Panc1 (cell line): ENCODE measurements at regions not wholly inside any gene's neighbourhood (a gene's known extent, or its start where the extent isn't known, plus 50 kb on each side); places are given as distances from the start of the nearest gene placed in this dataset.
"Not testable (repeated sequence)": the region's sequence is repeated elsewhere in the genome, so short reads cannot be mapped to it uniquely, and the experiment has no call there.

Experiments
- ATAC-seq: fragments of 200-7000 bp; cut with Tn5 transposase; 2 replicates; pipeline ENCODE4 v1.9.1; 2020; ENCODE audit warnings: mild to moderate bottlenecking, moderate library complexity
- BruUV-seq: library from RNA; stranded (reverse); fragments of 400-500 nt; replicated peaks from 2 replicates; lab custom pipeline; 2021; lab: Mats Ljungman, UMichigan
- CTCF ChIA-PET: fragments of 300-600 bp; sonication (Branson Sonifier 250); formaldehyde crosslinking; loops from one replicate; lab custom pipeline; 2022; ENCODE audit warnings: antibody characterized with exemption; lab: Charles Lee
- POLR2A ChIA-PET: fragments of 300-600 bp; sonication (Branson Sonifier 250); formaldehyde crosslinking; loops from one replicate; lab custom pipeline; 2022; ENCODE audit warnings: antibody characterized with exemption; lab: Charles Lee
- DNase-seq: peaks from one replicate; pipeline ENCODE4 v3.0.0-alpha.2; 2010; ENCODE audit warnings: low read depth, low spot score
- H3K27ac ChIP-seq: 2 replicates; pipeline ENCODE4 v1.5.1; 2011; ENCODE audit warnings: mild to moderate bottlenecking, low read length, inconsistent platforms
- H3K27me3 ChIP-seq: fragments of 200-500 bp; sonication (Bioruptor generic); 2 replicates; pipeline ENCODE4 v1.6.0; 2014; ENCODE audit warnings: low read length, inconsistent platforms; ENCODE audit not compliant: control insufficient read depth, insufficient read depth
- H3K36me3 ChIP-seq: fragments of 200-500 bp; sonication (Bioruptor generic); 2 replicates; pipeline ENCODE4 v1.5.1; 2014; ENCODE audit warnings: inconsistent platforms, mild to moderate bottlenecking, low read length, moderate library complexity; ENCODE audit not compliant: control insufficient read depth, insufficient read depth
- H3K4me1 ChIP-seq: 2 replicates; pipeline ENCODE4 v1.5.1; 2011; ENCODE audit warnings: inconsistent platforms, mild to moderate bottlenecking, low read length, moderate library complexity; ENCODE audit not compliant: control insufficient read depth, insufficient read depth
- H3K4me3 ChIP-seq, 2 experiments: 2 replicates each; pipeline ENCODE4 v1.5.1; 2011 to 2012; ENCODE audit warnings: low read depth in 2 of 2, low read length in 2 of 2, mild to moderate bottlenecking in 2 of 2, inconsistent platforms in 1 of 2, moderate library complexity in 1 of 2
- H3K9me3 ChIP-seq: fragments of 200-500 bp; sonication (Bioruptor generic); 2 replicates; pipeline ENCODE4 v1.5.1; 2014; ENCODE audit warnings: low read depth, mild to moderate bottlenecking, inconsistent platforms, low read length, moderate library complexity; ENCODE audit not compliant: control insufficient read depth, insufficient read depth
- POLR2AphosphoS5 ChIP-seq: IDR thresholded peaks from 2 replicates; pipeline ENCODE4 v1.6.1; 2012; ENCODE audit warnings: mild to moderate bottlenecking, low read depth, low read length, moderate library complexity
- SIN3A ChIP-seq: IDR thresholded peaks from 2 replicates; pipeline ENCODE4 v1.6.1; 2012; ENCODE audit warnings: low read depth, mild to moderate bottlenecking, low read length, moderate library complexity, borderline replicate concordance; ENCODE audit not compliant: insufficient read depth
- TCF7L2 ChIP-seq: IDR thresholded peaks from 2 replicates; pipeline ENCODE4 v1.6.1; 2011; ENCODE audit warnings: mild to moderate bottlenecking, low read depth, low read length, inconsistent platforms
- in situ Hi-C: cut with HindIII; loops from 2 replicates; pipeline ENCODE4 v1.10.0; 2016; ENCODE audit warnings: low sequenced_read_pairs, low pct_unique_long_range_greater_than_20kb
- intact Hi-C: fragments of 100-400 bp; cut with micrococcal nuclease; formaldehyde crosslinking; loops from one replicate; pipeline ENCODE4 v1.10.0; 2022; ENCODE audit not compliant: unreplicated experiment
- TF ChIP-seq, protein P1 (sequence below): fragments of 450-650 bp; IDR thresholded peaks from 2 replicates; pipeline ENCODE4 v1.5.1; 2017; ENCODE audit warnings: mild to moderate bottlenecking
- TF ChIP-seq, protein P2 (sequence below), 2 experiments: IDR thresholded peaks; 2 replicates each; pipeline ENCODE4 v1.6.1; 2011 to 2012; ENCODE audit warnings: low read depth in 2 of 2, control low read depth in 1 of 2, low read length in 1 of 2, mild to moderate bottlenecking in 1 of 2, moderate library complexity in 1 of 2; ENCODE audit not compliant: insufficient read depth in 1 of 2

DNA sequence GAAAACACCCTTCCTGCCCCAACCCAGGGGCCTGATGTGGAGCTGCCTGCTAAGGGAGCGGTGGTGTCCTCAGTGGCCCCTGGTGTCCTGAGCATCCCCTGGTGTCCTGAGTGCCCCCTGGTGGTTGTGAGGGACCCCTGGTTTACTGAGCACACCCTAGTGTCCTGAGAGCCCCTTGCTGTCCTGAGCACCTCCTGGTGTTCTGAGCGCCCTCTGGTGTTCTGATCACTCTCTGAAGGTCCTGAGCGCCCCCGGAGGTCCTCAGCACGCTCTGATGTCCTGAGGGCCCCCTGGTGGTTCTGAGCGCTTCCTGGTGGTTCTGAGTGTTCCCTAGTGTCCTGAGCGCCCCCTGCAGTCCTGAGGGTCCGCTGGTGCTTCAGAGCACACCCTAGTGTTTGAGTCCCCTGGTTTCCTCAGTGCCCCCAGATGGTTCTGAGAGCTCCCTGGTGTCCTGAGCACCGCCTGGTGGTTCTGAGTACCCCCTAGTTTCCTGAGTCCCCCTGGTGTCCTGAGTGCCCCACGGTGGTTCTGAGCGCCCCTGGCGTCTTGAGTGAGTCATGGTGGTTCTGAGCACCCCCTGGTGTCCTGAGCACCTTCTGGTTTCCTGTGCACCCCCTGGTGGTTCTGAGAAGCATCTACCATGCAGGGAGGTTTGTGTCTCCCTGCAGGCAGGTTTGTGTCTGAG is 1004.2 kb downstream of the TMEM121 start:
- 0 out of 2 replicates have a peak, but pooled peaks cover 2% of the 10 kb centered on the region for H3K9me3 ChIP-seq
- in situ Hi-C loops (no loop called here), intact Hi-C loops (no loop called here)
- TF ChIP-seq SIN3A (no peak), POLR2AphosphoS5 (no peak), TCF7L2 (no peak)
- TF ChIP-seq, protein P1, sequence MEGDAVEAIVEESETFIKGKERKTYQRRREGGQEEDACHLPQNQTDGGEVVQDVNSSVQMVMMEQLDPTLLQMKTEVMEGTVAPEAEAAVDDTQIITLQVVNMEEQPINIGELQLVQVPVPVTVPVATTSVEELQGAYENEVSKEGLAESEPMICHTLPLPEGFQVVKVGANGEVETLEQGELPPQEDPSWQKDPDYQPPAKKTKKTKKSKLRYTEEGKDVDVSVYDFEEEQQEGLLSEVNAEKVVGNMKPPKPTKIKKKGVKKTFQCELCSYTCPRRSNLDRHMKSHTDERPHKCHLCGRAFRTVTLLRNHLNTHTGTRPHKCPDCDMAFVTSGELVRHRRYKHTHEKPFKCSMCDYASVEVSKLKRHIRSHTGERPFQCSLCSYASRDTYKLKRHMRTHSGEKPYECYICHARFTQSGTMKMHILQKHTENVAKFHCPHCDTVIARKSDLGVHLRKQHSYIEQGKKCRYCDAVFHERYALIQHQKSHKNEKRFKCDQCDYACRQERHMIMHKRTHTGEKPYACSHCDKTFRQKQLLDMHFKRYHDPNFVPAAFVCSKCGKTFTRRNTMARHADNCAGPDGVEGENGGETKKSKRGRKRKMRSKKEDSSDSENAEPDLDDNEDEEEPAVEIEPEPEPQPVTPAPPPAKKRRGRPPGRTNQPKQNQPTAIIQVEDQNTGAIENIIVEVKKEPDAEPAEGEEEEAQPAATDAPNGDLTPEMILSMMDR, result peak; percentile 18; the same call in 1 of the 2 replicates
- TF ChIP-seq, protein P2, sequence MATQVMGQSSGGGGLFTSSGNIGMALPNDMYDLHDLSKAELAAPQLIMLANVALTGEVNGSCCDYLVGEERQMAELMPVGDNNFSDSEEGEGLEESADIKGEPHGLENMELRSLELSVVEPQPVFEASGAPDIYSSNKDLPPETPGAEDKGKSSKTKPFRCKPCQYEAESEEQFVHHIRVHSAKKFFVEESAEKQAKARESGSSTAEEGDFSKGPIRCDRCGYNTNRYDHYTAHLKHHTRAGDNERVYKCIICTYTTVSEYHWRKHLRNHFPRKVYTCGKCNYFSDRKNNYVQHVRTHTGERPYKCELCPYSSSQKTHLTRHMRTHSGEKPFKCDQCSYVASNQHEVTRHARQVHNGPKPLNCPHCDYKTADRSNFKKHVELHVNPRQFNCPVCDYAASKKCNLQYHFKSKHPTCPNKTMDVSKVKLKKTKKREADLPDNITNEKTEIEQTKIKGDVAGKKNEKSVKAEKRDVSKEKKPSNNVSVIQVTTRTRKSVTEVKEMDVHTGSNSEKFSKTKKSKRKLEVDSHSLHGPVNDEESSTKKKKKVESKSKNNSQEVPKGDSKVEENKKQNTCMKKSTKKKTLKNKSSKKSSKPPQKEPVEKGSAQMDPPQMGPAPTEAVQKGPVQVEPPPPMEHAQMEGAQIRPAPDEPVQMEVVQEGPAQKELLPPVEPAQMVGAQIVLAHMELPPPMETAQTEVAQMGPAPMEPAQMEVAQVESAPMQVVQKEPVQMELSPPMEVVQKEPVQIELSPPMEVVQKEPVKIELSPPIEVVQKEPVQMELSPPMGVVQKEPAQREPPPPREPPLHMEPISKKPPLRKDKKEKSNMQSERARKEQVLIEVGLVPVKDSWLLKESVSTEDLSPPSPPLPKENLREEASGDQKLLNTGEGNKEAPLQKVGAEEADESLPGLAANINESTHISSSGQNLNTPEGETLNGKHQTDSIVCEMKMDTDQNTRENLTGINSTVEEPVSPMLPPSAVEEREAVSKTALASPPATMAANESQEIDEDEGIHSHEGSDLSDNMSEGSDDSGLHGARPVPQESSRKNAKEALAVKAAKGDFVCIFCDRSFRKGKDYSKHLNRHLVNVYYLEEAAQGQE (IDR thresholded peaks at IDR 0.05; ENCODE audit: insufficient read depth in 1 of 2, low read depth in 2 of 2, low read length in 1 of 2), result no peak
- ChIA-PET CTCF (no interaction called here), POLR2A (no interaction called here)
- H3K36me3 ChIP-seq, result no peaks in the 10 kb centered on the region
- no peak for ATAC-seq
- BruUV-seq, result no TSS peak
- H3K4me3 ChIP-seq, result no peak overlapping the region
- H3K4me1 ChIP-seq, result no peaks in the 10 kb centered on the region
- no peak overlapping the region for H3K27ac ChIP-seq
- H3K27me3 ChIP-seq, result no peaks in the 10 kb centered on the region
- peak; percentile 30 for DNase-seq

DNA sequence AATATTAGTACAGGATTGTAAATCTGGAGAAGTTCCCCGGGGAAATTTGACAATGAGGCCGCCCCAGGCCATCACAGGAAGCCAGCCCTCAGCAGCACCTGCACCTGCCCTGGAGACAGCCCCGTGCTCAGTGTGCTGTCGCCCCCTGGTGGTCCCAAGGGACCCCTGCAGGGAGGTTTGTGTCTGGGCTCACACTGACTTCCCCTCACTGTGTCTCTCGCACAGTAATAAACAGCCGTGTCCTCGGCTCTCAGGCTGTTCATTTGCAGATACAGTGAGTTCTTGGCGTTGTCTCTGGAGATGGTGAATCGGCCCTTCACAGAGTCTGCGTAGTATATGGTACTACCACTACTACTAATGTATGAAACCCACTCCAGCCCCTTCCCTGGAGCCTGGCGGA is 1011.2 kb downstream of the TMEM121 start:
- H3K27me3 ChIP-seq, in situ Hi-C loops, H3K4me1 ChIP-seq, ATAC-seq, POLR2A ChIA-PET, CTCF ChIA-PET, BruUV-seq, H3K36me3 ChIP-seq, H3K9me3 ChIP-seq, DNase-seq, H3K27ac ChIP-seq, H3K4me3 ChIP-seq, intact Hi-C loops: not testable (repeated sequence)

DNA sequence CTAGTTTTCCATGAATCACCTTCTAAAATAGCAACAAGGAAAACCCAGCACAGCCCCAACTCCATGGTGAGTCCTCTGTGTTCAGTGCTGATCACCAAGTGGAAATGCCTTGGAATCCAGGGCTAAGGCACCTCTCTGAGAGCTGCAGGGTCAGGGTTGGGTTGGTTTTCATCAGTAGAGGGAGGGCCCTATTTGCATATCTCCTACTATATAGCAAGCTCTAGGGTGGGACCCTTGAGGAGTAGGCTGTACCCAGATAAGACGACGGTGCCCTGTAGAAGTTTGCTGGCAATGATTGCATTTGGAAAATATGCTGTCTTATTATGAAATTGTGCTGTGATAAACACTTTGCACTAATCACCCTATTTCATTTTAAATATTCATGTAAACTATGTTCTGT is 1011.8 kb downstream of the TMEM121 start:
- DNase-seq (no peak), ATAC-seq (no peak)
- Histone ChIP-seq H3K4me1 (no peaks in the 10 kb centered on the region), H3K9me3 (no peaks in the 10 kb centered on the region), H3K36me3 (no peaks in the 10 kb centered on the region), H3K4me3 (no peak overlapping the region), H3K27me3 (no peaks in the 10 kb centered on the region), H3K27ac (no peak overlapping the region)
- intact Hi-C loops (no loop called here), in situ Hi-C loops (no loop called here)
- BruUV-seq, result no TSS peak
- CTCF ChIA-PET, result no interaction called here
- TF ChIP-seq TCF7L2 (no peak), POLR2AphosphoS5 (no peak), SIN3A (no peak)
- TF ChIP-seq, protein P2 (IDR thresholded peaks at IDR 0.05; ENCODE audit: insufficient read depth in 1 of 2, low read depth in 2 of 2, low read length in 1 of 2), result no peak
- TF ChIP-seq, protein P1, result no peak
- POLR2A ChIA-PET, result no interaction called here
